ENCODE measurements at regions not wholly inside any gene's neighbourhood (a gene's known extent, or its start where the extent isn't known, plus 50 kb on each side); places are given as distances from the start of the nearest gene placed in this dataset.

DNA sequence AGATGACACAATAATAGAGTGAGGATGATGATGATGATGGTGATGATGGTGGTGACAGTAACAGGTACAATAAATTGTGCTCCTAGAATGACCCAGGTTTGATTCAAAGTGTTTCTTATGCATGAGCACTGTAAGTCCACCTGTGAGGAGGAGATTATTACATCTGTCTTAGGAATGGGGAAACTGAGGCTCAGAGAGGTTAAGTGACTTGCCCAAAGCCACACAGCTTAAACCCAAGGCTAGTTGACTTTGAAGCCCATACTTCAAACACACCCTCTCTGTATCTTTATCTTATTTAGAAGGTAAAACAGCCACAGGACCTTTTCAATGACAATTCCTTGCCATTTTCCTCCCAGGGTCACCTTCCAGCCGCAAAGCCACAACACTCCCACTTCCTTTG, 88.9 kb downstream of the MIAT start:
- TF ChIP-seq, protein P1, sequence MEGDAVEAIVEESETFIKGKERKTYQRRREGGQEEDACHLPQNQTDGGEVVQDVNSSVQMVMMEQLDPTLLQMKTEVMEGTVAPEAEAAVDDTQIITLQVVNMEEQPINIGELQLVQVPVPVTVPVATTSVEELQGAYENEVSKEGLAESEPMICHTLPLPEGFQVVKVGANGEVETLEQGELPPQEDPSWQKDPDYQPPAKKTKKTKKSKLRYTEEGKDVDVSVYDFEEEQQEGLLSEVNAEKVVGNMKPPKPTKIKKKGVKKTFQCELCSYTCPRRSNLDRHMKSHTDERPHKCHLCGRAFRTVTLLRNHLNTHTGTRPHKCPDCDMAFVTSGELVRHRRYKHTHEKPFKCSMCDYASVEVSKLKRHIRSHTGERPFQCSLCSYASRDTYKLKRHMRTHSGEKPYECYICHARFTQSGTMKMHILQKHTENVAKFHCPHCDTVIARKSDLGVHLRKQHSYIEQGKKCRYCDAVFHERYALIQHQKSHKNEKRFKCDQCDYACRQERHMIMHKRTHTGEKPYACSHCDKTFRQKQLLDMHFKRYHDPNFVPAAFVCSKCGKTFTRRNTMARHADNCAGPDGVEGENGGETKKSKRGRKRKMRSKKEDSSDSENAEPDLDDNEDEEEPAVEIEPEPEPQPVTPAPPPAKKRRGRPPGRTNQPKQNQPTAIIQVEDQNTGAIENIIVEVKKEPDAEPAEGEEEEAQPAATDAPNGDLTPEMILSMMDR (IDR thresholded peaks at IDR 0.05) = no peak
- TF ChIP-seq POLR2A (IDR thresholded peaks at IDR 0.05) = no peak

All from adrenal gland (tissue), 5 donors.